NCI-H1694 treated with DMSO at 0.1 percent for 48 hours (cell line): ENCODE measurements at regions not wholly inside any gene's neighbourhood (a gene's known extent, or its start where the extent isn't known, plus 50 kb on each side); places are given as distances from the start of the nearest gene placed in this dataset.

Experiments used
- DNase-seq: peaks from one replicate; lab custom pipeline; 2025; lab: John Stamatoyannopoulos, UW

DNA sequence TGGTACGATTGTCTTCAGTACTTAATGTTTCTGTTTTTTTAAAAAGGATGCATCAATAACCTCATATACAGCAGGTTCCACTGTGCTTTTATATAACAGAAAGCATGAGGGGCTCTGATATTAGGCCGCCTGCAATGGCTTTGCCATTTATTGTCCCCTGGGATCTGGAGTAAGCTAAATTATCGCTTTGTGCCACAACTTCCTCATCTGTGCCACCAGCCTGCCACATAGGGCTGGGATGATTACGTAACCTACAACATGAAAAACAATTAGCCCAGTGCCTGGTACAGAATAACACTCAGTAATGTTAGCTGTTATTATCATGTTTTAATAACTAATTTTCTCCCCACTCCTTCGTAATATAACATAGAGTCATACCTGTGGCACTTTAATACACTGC is 65.5 kb upstream of the TRIM2 start:
- no peak for DNase-seq

DNA sequence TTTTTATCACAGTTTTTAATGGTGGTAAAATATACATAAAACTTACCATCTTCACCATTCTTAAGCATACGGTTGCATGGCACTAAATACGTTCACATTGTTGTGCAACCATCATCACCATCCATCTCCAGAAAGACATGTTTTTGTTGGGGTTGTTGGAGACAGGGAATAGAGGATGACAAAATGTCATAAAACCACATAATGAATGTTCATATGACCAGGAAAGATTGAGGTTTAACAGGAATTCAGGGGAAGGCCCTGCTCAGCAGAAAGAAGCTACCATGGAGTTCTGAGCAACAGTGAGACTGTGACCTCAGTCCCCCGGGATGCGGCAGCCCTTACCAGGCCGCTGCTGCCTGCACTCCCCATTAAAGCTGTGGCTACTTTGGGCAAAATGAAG is 63.9 kb upstream of the TRIM2 start:
- no peak for DNase-seq

DNA sequence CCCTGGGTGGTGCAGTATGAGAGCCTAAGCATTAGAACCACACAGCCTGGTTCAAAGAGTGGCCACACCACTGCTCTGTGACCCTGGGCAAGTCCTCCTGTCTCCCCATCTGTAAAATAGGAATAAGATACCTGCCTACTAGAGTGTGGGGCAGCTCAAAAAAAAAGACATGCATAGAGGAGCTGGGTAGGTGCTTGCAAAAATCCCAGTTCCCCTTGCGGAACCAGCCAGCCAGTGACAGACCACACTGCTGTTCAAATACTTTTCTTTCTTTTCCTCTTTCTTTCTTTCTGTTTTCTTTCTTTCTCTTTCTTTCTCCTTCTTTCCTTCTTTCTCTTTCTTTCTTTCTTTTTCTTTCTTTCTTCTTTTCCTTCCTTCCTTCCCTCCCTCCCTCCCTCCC is 63.0 kb upstream of the TRIM2 start:
- DNase-seq: no peak

DNA sequence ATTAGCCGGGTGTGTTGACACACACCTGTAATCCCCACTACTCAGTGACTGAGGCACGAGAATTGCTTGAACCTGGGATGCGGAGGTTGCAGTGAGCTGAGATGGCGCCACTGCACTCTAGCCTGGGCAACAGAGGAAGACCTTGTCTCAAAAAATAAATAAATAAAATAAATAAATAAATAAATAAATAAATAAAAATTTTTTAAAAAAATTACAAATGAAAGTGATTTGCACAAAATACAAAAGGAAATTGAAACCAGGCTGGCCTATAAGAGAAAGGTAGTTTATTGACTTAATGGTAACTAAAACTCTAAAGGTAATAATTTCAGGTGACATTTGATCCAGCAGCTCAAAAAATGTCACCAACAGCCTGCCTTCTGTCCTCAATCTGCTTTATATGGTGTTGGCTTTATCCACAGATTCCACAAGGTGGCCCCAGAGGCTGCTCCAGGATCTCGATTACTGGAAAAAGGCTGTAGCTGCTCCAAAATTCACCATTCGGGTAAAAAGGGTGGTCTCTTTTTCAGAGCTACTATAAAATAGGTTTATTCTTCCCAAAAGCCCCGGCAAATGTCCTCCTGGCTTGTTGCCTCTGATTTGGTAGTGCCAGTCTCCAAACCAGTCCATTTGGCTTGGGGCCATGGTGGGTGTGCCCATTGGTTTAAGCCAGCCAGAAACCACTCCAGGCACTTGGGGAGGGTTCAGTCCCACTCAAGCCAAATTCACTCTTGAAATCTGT is 61.4 kb upstream of the TRIM2 start:
- peak; percentile 85 for DNase-seq

DNA sequence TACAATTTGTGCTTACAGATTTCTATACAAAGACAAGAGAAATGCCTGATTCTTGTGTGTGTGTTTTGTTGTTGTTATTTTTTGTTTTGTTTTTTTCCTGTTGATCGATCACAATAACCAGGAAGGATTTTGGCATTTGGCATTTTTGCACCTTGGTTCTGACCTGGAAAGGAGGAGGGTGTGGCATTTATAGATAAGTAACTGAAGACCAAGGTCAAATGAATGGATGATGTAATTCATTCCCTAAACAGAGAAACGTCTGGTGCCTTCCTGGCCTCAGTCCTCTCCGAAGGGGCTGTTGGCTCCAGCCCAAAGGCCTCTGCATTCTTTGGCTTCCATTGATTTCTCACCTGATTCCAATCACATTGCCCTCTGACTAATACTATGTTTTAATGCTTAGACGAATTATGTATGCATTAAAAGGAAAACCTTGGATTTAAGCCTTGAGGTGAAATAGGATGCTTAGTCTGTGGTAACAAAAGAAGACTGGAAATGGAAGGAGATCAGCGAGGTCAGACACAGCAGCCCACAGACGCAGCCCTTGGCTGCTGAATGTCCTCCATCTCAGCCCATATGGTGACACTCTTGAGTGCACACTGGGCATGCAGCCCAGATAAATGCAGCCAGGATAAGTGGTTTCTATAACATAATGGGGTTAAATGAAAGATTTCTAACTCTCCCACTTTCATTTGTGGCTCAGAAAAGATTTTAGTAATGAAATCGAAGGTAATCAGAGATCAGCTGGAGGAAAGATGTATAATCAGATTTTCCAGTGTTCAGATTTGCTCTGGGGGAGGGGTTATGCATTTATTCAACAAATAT is 60.5 kb upstream of the TRIM2 start:
- peak; percentile 59 for DNase-seq

DNA sequence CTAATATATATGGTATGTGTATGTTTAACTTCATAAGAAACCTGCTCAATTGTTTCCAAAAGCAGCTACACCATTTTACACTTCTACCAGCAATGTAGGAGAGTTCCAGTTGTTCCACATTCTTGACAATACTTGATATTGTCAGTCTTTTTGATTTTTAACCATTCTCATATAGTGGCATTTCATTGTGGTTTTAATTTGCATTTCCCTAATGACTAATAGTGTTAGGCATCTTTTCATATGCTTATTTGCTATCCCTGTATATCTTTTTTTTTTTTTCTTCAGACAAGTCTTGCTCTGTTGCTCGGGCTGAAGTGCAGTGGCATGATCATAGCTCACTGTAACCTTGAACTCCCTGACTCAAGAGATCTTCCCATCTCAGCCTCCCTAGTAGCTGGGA is 58.2 kb upstream of the TRIM2 start:
- DNase-seq: no peak

DNA sequence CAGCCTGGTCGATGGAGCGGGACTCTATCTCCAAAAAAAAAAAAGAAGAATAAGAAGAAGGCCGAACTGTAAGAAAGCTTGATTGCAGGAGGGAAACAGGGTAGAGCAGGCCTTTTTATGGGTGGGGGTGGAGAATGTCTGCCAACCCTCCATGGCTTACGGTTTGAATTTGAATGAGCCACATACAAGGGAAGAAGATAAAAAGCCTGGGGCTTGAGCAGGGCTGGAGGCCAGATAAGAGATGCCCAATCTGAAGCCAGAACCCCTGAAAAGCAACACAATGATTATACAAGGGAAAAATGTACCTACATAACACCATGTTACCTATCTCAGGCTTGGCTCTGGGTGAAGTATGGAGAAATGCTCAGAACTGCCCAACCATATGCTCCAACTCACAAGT is 57.3 kb upstream of the TRIM2 start:
- DNase-seq: no peak

DNA sequence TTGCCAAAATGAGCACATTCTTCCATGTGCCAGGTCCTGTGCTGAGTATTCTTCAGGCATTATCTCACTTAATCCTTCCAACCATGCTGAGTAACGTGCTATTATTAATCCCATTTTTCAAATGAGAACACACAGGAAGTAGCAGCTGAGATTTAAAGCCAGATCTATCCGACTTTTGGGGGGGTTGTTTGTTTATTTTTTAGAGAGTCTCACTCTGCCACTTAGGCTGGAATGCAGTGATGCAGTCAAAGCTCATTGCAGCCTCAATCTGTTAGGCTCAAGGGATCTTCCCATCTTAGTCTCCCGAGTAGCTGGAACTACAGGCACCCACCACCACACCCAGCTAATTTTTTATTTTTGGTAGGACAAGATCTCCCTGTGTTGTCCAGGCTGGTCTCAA is 55.5 kb upstream of the TRIM2 start:
- no peak for DNase-seq

DNA sequence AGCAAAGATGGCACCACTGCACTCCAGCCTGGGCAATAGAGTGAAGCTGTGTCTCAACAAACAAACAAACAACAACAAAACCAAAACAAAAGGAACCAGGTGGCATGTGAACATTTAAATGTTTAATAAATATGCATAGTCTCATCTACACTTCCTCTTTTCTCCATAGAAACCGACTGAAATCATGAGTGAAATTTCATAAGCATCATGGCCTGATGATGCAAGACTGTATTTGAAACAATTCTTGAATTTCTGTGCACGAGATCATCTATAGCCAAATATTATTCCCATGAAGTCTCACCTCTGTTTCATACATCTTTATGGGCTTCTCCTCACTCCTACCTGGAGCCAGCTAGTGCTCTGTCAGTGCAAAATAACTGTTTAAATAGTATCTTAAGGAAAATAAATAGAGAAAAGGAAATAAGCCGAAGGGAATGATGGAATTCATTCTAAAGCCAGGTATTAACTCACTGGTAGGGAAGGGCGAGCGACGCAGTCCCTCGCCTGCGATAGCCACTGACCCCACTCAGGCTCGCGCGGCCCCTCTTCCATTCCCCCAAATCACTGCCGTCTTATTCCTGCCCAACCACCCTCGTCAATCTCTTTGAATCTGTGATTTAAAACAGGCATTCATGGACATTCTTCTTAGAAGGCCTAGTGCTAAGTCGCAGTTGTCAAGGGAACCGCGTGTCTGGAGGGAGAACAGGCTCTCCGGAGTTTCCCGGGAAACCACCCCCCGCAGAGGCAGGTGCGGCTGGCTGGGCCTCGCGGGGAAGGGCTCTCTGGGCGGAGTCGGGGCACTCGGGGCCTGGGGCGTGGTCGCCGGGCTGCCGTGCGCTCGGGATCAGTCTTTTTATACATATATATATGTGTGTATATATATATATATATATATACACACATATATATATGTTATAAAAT is 52.4 kb upstream of the TRIM2 start:
- DNase-seq: no peak

DNA sequence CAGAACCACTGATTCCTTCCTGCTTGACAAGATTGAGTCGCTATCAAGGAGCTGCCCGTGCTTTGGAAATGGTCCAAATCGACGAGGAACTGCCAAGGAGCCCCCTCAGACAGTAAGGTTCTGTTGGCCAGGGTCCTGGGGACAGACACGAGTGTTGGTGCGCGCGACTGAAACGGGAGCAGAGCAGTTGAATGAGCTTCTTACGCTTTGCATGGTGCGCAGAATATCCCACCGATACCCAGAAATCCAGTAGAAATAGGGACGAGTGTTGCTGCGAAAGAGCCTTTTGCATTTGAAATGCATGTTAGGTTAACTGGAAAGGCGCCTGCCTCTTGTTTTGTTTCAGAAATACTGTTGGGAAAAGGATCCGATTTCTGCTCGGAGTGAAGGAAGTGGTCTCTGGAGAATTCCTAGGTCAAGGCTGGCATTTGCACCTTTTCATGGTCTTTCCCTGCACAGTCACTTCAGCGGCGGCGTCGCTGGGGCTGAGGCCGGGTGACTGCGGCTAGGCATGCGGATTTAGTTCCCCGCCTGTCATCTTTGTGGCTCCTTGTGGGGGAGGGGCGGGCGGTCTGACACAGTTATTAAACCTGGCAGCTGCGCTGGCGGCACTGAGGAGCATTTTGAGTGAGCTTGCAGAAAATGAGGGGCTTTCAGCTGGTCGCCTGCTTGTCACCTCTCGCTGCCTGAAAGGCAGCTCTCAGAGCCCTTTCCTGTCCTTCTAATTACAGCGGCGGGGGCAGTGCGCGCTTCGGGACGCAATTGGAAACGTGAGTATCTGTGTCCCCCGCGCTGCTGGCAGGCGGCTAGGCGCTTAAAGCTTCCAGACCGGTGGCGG is 51.5 kb upstream of the TRIM2 start:
- peak; percentile 55 for DNase-seq

DNA sequence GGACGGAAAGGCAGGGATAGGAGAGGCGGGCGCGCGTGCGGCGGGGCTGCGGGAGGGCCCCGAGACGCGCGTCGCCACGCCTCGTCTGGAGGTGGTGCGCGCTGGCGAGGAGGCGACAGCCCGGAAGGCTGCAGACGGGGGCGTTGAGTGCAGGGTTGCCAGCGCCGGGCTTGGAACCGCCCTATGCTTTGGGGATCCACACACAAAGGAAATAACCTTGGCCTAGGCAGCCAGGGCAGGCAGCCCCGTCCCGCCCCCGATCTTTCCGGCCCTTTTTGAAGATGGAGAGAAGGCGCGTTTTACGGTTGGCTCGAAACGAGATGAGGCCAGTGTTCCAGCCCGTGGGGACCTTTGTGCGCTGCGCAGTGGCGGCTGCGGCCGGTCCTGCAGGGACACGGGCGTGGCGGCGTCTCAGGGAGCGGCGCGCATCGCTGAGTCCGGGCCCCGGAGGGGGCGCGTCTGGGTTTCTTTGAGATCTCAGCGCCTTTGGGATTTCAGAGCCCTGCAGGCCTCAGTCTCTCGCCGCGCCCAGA is 50.8 kb upstream of the TRIM2 start:
- DNase-seq: peak; percentile 50

DNA sequence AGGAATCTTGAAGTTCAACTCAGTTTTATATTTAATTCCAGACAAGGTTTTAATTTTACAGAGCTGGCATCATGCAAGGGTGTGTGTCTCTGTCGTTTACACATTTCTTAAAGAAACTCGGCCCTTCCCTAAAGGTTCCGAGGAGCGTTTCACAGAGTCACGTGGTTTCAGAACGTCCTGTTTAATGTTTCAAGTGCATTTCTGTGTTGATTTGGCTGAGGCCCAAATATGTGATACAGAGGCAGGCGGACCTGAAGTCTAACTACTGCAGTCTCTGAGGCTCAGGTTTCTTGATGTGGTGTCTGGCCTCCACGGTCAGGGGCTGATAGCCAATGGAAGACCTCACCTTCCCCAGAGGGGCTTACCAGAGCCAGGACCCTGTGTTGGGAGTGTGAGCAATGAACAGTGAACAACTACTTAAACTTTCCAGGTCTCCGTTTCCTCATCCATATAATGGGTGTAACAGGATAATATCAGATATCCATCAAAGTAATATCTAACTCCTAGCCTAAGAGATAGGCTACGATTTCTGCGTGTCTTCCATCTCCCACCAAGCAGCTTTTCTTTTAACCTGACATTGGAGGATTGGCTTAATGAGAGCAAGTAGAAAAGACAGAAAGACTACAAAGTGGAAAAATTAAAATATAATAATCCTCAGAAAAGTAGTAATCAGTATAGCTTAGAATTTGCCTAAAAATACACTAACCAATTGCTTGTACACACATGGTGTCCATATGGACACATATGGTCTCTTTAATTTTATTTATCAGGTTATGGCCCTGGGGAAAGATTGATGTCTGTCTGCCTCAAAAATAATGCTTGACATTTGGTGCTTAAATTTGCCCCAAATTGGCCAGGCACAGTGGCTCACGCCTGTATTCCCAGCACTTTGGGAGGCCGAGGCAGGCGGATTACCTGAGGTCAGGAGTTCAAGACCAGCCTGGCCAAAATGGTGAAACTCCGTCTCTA is 50.0 kb upstream of the TRIM2 start:
- DNase-seq: peak; percentile 17
